HepG2 (cell line): ENCODE measurements at regions not wholly inside any gene's neighbourhood (a gene's known extent, or its start where the extent isn't known, plus 50 kb on each side); places are given as distances from the start of the nearest gene placed in this dataset.
A peak's percentile ranks its signal among the peaks of the same experiment; 100 is the strongest.

Experiments used
- ATAC-seq: fragments of 200-7000 bp; cut with Tn5 transposase; 3 replicates; pipeline ENCODE4 v1.9.1; 2020; ENCODE audit warnings: mild to moderate bottlenecking, moderate library complexity
- BruUV-seq: library from RNA; stranded (reverse); fragments of 400-500 nt; replicated peaks from 2 replicates; lab custom pipeline; 2021; lab: Mats Ljungman, UMichigan
- CTCF ChIA-PET: fragments of 300-600 bp; formaldehyde crosslinking; extraction: SDS; loops from one replicate; lab custom pipeline; 2021; ENCODE audit warnings: low total read pairs, inconsistent platforms, low intra/inter-chr PET ratio; lab: Yijun Ruan, JAX
- POLR2A ChIA-PET: fragments of 350-600 bp; sonication (Branson Sonifier 250); formaldehyde crosslinking; loops from one replicate; lab custom pipeline; 2020; ENCODE audit warnings: antibody characterized with exemption, inconsistent platforms; lab: Yijun Ruan, JAX
- DNase-seq: peaks from one replicate; pipeline ENCODE4 v3.0.0-alpha.2; 2015; ENCODE audit warnings: low spot score
- FAIRE-seq: peaks from 3 replicates; lab custom pipeline; 2011; peaks lifted over from hg19 to GRCh38; lab: Jason Lieb, UNC
- H2AFZ ChIP-seq: one replicate; pipeline ENCODE4 v1.6.1; 2011; ENCODE audit warnings: low read length, inconsistent platforms
- H3K27ac ChIP-seq: fragments of 300-600 bp; 3 replicates; pipeline ENCODE4 v1.8.0; 2011; ENCODE audit warnings: mixed run types, mild to moderate bottlenecking, mixed read lengths, low read length, inconsistent platforms; ENCODE audit not compliant: insufficient read depth; ENCODE audit errors: extremely low read length
- H3K27me3 ChIP-seq, 2 experiments: fragments of 200-600 bp in 1 of 2; 2 replicates in 1 of 2; 3 replicates in 1 of 2; pipeline versions ENCODE4 v1.6.0 to v1.8.0; 2011; ENCODE audit warnings: low read length in 2 of 2, mild to moderate bottlenecking in 2 of 2, moderate library complexity in 2 of 2, inconsistent platforms in 1 of 2; ENCODE audit not compliant: insufficient read depth in 2 of 2, control insufficient read depth in 1 of 2
- H3K36me3 ChIP-seq, 2 experiments: fragments of 200-600 bp in 1 of 2; replicated peaks in 1 of 2; 2 replicates in 1 of 2; 3 replicates in 1 of 2; pipeline versions ENCODE4 v1.5.1 to v1.8.0; 2011; ENCODE audit warnings: low read length in 2 of 2, inconsistent platforms in 1 of 2; ENCODE audit not compliant: insufficient read depth in 2 of 2, control insufficient read depth in 1 of 2
- H3K4me1 ChIP-seq: 2 replicates; pipeline ENCODE4 v1.5.1; 2012; ENCODE audit warnings: low read length, inconsistent platforms; ENCODE audit not compliant: insufficient read depth
- H3K4me2 ChIP-seq: 2 replicates; pipeline ENCODE4 v1.6.0; 2011; ENCODE audit warnings: low read depth, low read length, inconsistent platforms
- H3K4me3 ChIP-seq, 3 experiments: fragments of 200-600 bp in 1 of 3; sonication (generic), shearing (Covaris generic) in 1 of 3; replicated peaks in 1 of 3; 2 replicates each; pipeline ENCODE4 v1.5.1; 2011 to 2016; ENCODE audit warnings: low read length in 3 of 3, inconsistent platforms in 2 of 3, low read depth in 2 of 3, mild to moderate bottlenecking in 2 of 3, control low read depth in 1 of 3, mixed read lengths in 1 of 3; ENCODE audit not compliant: insufficient read depth in 1 of 3
- H3K79me2 ChIP-seq: one replicate; pipeline ENCODE4 v1.6.1; 2011; ENCODE audit warnings: low read length, inconsistent platforms; ENCODE audit not compliant: insufficient read depth
- H3K9ac ChIP-seq: 2 replicates; pipeline ENCODE4 v1.6.0; 2011; ENCODE audit warnings: mild to moderate bottlenecking, low read depth, low read length, inconsistent platforms; ENCODE audit not compliant: insufficient read depth
- H3K9me3 ChIP-seq: 2 replicates; pipeline ENCODE4 v1.5.1; 2012; ENCODE audit warnings: mild to moderate bottlenecking, low read length
- H4K20me1 ChIP-seq: 2 replicates; pipeline ENCODE4 v1.6.0; 2011; ENCODE audit warnings: inconsistent platforms, mild to moderate bottlenecking, low read length, moderate library complexity; ENCODE audit not compliant: insufficient read depth
- CEBPG ChIP-seq: IDR thresholded peaks from 2 replicates; pipeline ENCODE4 v1.6.1; 2016
- EED ChIP-seq: sonication (generic); formaldehyde crosslinking; IDR thresholded peaks from 2 replicates; pipeline ENCODE4 v1.5.0; 2020; ENCODE audit warnings: mild to moderate bottlenecking, missing genetic modification reagents
- FOXA1 ChIP-seq, 2 experiments: fragments of 450-650 bp in 1 of 2; sonication (generic) in 1 of 2; formaldehyde crosslinking in 1 of 2; IDR thresholded peaks; 2 replicates each; pipeline versions ENCODE4 v1.4.0 to v1.6.1; 2016 to 2020; ENCODE audit warnings: missing genetic modification reagents in 1 of 2
- HCFC1 ChIP-seq: fragments of 150-350 bp; IDR thresholded peaks from 2 replicates; pipeline ENCODE4 v1.6.1; 2014; ENCODE audit warnings: low read depth, low read length
- PPARG ChIP-seq: conservative IDR thresholded peaks from 2 replicates; pipeline ENCODE4 v1.6.1; 2016; ENCODE audit warnings: missing biosample characterization, missing genetic modification reagents
- SNRNP70 ChIP-seq: fragments of 200-400 bp; formaldehyde crosslinking; IDR thresholded peaks from 2 replicates; pipeline ENCODE4 v1.6.1; 2017; ENCODE audit warnings: mild to moderate bottlenecking, low read depth, low read length, moderate library complexity
- ZNF879 ChIP-seq: sonication (generic); formaldehyde crosslinking; IDR thresholded peaks from 2 replicates; pipeline ENCODE4 v1.8.1; 2023; ENCODE audit warnings: missing genetic modification reagents
- WGBS: methylation state at CpG from one replicate; pipeline ENCODE4 v1.1.6; 2017; ENCODE audit warnings: low lambda C conversion rate; 5-methylcytosine and 5-hydroxymethylcytosine counted together
- in situ Hi-C: cut with HindIII; loops from 2 replicates; pipeline ENCODE4 v1.10.0; 2017; ENCODE audit warnings: low pct_unique_long_range_greater_than_20kb; ENCODE audit not compliant: extremely low pct_ligation_motif_present
- intact Hi-C: fragments of 100-400 bp; cut with micrococcal nuclease; formaldehyde crosslinking; loops from one replicate; pipeline ENCODE4 v1.10.0; 2022; ENCODE audit not compliant: unreplicated experiment
- TF ChIP-seq, protein P1 (sequence below): IDR thresholded peaks from 2 replicates; pipeline ENCODE4 v1.6.1; 2016; ENCODE audit warnings: mild to moderate bottlenecking
- TF ChIP-seq, protein P2 (sequence below): sonication (generic); formaldehyde crosslinking; IDR thresholded peaks from 2 replicates; pipeline ENCODE4 v1.5.0; 2020; ENCODE audit warnings: missing genetic modification reagents
- TF ChIP-seq, protein P3 (sequence below): fragments of 450-650 bp; IDR thresholded peaks from 2 replicates; pipeline ENCODE4 v1.6.1; 2016
- TF ChIP-seq, protein P4 (sequence below): sonication (generic); formaldehyde crosslinking; IDR thresholded peaks from 2 replicates; pipeline ENCODE4 v1.4.0; 2020; ENCODE audit warnings: missing genetic modification reagents
- TF ChIP-seq, protein P5 (sequence below): sonication (generic); formaldehyde crosslinking; IDR thresholded peaks from 2 replicates; pipeline ENCODE4 v1.5.1; 2020; ENCODE audit warnings: mild to moderate bottlenecking, missing genetic modification reagents, borderline replicate concordance

DNA sequence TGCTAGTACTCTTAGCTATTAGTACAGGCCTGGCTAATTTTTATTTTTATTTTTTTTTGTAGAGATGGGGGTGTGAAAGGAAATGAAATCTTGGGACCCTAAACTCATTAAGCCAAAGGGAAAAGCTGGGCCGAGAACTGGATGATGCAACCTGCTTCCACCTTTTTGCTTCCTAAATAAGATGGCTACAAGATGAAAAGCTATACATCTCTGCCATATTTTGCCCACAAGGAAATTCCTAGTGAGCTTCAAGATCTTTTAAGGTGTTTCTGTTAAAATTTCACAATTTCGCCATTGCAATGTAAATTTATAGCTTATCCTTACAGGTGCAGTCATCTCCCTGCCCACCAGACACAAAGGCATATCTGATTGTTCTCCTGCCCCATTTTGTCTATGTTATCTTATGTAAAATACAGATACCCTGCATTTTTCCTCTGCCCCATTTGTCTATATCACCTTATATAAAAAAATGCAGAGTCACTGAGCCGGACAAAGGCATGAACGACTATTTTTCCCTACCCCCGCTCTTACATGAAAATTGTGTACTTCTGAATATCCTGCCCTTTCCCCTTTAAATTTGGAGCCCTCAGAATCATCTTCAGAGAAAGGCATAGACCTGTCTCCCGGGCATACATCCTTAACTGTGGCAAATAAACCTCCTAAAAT is 112.0 kb upstream of the SLC38A2 start (continued):
- TF ChIP-seq, protein P1, sequence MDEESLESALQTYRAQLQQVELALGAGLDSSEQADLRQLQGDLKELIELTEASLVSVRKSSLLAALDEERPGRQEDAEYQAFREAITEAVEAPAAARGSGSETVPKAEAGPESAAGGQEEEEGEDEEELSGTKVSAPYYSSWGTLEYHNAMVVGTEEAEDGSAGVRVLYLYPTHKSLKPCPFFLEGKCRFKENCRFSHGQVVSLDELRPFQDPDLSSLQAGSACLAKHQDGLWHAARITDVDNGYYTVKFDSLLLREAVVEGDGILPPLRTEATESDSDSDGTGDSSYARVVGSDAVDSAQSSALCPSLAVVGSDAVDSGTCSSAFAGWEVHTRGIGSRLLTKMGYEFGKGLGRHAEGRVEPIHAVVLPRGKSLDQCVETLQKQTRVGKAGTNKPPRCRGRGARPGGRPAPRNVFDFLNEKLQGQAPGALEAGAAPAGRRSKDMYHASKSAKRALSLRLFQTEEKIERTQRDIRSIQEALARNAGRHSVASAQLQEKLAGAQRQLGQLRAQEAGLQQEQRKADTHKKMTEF (CRISPR knock-in tag): no peak
- peak; percentile 65 for TF ChIP-seq CEBPG
- TF ChIP-seq PPARG (CRISPR knock-in tag): no peak
- no peak for TF ChIP-seq EED (CRISPR knock-in tag)
- no peak for TF ChIP-seq FOXA1 (IDR thresholded peaks at IDR 0.05)
- TF ChIP-seq FOXA1 (CRISPR knock-in tag; IDR thresholded peaks at IDR 0.05): no peak
- TF ChIP-seq, all 625 proteins: peak for 3

DNA sequence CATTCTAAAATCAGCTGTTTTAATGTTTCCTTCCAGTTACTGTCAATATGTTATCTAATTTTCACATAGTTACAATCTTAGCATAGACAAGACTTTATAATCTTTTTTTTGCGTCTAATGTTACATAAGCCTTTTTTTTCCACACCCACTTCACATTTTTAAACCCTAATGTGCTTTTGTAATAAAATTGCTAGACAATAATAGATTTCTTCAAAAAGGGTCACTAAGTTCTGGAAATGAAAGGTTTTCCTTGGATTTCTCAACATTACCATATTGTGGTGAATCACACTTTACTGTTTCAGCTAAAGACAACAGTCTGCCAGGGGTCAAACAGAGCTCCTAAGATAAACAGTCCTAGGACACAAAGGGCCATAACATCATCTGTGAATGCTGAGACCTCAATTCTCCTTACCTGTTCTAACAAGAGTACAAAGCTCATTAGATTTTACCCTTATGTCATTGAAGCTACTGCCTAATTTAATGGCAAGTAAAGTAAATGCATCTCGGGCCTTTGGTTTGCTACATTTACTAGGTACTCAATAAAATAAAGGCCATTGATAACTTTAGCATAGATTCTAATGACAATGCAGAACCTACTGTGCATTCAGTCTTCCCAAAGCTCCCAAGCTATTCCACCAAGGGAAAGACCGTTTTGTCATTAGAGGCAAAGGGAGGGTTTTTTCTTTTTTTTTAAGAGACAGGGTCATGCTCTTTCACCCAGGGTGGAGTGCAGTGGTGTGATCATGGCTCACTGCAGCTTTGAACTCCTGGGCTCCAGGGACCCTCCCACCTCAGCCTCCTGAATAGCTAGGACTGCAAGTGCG is 111.2 kb upstream of the SLC38A2 start:
- Histone ChIP-seq H2AFZ (no peak overlapping the region), H3K9me3 (no peaks in the 10 kb centered on the region), H3K4me1 (peaks cover 82% of the 10 kb centered on the region), H3K4me3 (peak overlapping the region in 1 of 3 experiments; percentile 3; a peak in 1 of 6 replicates), H3K27ac (peak overlapping the region; percentile 73), H3K27me3 (no peaks in the 10 kb centered on the region), H4K20me1 (no peaks in the 10 kb centered on the region), H3K36me3 (no peaks in the 10 kb centered on the region), H3K79me2 (no peaks in the 10 kb centered on the region), H3K4me2 (peak overlapping the region; percentile 58), H3K9ac (peak overlapping the region; percentile 42)
- BruUV-seq: no TSS peak
- DNase-seq: peak; percentile 94
- in situ Hi-C loops (no loop called here), intact Hi-C loops (no loop called here)
- ChIA-PET CTCF (no interaction called here), POLR2A (interaction anchor here (0.7 to 2.3 kb wide), 18 partner anchors 8 to 181 kb away, joined by 3 to 29 read pairs (median 4); partner anchors contain the start of gene SLC38A2)
- 16% methylated on average over 4 of the region's 4 CpGs for WGBS
- FAIRE-seq: peak; percentile 96
- ATAC-seq: peak; percentile 98
- TF ChIP-seq, protein P2, sequence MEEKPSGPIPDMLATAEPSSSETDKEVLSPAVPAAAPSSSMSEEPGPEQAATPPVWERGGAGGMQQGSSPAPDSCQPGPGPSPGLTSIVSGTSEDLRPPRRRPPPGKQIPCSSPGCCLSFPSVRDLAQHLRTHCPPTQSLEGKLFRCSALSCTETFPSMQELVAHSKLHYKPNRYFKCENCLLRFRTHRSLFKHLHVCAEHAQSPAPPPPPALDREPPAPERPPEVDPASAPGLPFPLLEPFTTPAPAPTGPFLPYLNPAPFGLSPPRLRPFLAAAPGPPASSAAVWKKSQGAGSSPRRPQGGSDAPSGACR (CRISPR knock-in tag): no peak
- TF ChIP-seq, protein P3, sequence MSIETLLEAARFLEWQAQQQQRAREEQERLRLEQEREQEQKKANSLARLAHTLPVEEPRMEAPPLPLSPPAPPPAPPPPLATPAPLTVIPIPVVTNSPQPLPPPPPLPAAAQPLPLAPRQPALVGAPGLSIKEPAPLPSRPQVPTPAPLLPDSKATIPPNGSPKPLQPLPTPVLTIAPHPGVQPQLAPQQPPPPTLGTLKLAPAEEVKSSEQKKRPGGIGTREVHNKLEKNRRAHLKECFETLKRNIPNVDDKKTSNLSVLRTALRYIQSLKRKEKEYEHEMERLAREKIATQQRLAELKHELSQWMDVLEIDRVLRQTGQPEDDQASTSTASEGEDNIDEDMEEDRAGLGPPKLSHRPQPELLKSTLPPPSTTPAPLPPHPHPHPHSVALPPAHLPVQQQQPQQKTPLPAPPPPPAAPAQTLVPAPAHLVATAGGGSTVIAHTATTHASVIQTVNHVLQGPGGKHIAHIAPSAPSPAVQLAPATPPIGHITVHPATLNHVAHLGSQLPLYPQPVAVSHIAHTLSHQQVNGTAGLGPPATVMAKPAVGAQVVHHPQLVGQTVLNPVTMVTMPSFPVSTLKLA: no peak
- TF ChIP-seq HCFC1: no peak
- TF ChIP-seq SNRNP70: no peak
- TF ChIP-seq, protein P4, sequence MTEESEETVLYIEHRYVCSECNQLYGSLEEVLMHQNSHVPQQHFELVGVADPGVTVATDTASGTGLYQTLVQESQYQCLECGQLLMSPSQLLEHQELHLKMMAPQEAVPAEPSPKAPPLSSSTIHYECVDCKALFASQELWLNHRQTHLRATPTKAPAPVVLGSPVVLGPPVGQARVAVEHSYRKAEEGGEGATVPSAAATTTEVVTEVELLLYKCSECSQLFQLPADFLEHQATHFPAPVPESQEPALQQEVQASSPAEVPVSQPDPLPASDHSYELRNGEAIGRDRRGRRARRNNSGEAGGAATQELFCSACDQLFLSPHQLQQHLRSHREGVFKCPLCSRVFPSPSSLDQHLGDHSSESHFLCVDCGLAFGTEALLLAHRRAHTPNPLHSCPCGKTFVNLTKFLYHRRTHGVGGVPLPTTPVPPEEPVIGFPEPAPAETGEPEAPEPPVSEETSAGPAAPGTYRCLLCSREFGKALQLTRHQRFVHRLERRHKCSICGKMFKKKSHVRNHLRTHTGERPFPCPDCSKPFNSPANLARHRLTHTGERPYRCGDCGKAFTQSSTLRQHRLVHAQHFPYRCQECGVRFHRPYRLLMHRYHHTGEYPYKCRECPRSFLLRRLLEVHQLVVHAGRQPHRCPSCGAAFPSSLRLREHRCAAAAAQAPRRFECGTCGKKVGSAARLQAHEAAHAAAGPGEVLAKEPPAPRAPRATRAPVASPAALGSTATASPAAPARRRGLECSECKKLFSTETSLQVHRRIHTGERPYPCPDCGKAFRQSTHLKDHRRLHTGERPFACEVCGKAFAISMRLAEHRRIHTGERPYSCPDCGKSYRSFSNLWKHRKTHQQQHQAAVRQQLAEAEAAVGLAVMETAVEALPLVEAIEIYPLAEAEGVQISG (CRISPR knock-in tag): no peak
- TF ChIP-seq ZNF879 (CRISPR knock-in tag): no peak
- TF ChIP-seq, protein P5, sequence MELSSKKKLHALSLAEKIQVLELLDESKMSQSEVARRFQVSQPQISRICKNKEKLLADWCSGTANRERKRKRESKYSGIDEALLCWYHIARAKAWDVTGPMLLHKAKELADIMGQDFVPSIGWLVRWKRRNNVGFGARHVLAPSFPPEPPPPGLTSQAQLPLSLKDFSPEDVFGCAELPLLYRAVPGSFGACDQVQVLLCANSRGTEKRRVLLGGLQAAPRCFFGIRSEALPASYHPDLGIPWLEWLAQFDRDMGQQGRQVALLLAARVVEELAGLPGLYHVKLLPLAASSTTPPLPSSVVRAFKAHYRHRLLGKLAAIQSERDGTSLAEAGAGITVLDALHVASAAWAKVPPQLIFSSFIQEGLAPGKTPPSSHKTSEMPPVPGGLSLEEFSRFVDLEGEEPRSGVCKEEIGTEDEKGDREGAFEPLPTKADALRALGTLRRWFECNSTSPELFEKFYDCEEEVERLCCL: no peak
